NCI-H2107 treated with DMSO at 0.1 percent for 48 hours (cell line): ENCODE measurements at regions not wholly inside any gene's neighbourhood (a gene's known extent, or its start where the extent isn't known, plus 50 kb on each side); places are given as distances from the start of the nearest gene placed in this dataset.

Experiments used
- DNase-seq: peaks from one replicate; lab custom pipeline; 2025; ENCODE audit not compliant: unreplicated experiment; lab: John Stamatoyannopoulos, UW

DNA sequence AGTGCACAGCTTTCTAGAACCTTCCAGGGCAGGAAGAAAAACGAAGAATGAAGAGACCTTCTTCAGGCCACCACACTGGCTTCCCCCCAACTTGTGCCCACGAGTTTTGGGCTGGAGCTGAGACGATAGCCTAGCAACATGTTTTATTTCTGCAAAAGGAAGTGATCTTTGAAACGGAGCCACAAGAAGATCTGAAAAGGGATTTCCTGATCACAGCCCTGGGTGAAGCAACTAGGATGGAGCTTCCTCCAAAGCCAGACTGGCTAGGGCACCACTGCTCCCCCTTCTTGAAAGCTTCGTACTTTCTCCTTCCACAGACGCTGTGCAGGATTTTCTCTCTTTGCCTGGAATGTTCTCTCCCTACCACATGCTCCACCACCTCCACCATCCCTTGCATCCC lies 418.3 kb downstream of the MED13L start:
- no peak for DNase-seq

DNA sequence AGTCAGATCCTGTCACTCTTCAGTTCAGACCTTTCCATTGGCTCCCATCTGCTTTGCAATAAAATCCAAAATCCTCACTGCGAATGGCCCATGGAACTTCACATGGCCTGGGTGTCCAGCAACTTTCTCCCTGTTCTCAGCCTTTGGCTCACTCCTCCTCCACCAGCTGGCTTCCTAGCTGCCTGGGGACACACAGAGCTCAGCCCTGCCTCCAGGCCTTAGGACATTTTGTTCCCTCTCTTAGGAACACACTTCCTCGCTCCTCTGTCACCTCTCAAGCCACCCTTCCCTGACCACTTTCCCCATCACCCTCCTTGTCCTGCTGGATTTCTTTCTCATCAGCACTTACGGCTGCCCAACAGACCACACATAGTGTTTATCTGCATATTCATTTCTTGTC lies 419.6 kb downstream of the MED13L start:
- DNase-seq = no peak

DNA sequence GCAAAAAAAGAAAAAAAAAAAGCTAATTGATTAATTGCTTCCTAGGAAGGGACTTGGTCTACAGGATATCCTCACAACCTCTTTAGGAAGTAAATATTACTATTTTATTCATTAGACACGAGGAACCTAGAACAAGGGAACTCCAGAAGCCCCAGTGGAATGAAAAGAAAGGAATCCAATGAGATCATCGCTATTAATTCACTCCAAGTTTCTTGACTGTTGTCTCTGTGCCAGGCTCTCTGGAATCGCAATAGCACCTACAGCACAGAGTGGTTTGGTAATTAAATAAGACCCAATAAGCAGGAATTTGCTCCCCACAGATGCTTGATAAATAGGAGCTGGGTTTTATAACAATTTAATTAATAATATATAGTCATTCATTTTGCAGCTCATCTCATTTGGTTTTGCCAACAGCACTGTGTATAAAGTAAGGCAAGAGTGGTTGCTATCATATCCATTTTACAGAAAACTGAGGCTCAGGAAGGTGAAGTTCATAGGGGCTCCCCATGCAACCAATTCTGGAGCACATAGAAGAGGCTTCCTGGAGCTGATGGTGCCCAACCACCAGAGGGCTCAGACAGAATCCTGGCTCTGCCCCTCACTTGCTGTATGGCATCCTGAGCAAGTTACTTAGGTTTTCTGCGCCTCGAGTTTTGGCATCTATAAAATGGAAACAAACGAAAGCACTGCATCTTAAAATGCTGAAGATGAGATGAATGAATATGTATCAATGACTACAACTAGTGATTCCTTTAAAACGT lies 420.2 kb downstream of the MED13L start:
- DNase-seq = no peak

DNA sequence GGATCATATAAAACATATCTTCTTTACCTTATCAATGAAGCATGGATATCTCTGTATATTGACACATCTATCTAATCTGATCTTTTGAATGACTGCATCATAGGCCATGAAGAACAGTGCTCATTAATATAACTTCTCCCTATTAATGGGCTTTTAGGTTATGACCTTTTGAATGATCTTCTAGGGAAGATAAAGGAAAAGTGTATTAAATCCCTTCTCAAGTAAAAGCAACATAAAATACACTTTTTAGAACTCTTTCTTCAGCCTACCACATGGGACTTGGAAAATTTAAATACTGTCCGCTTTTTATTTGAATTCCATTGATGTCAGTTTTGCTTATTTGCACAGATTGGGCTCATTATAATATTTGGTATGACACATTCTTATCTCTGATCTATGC lies 425.4 kb downstream of the MED13L start:
- no peak for DNase-seq

DNA sequence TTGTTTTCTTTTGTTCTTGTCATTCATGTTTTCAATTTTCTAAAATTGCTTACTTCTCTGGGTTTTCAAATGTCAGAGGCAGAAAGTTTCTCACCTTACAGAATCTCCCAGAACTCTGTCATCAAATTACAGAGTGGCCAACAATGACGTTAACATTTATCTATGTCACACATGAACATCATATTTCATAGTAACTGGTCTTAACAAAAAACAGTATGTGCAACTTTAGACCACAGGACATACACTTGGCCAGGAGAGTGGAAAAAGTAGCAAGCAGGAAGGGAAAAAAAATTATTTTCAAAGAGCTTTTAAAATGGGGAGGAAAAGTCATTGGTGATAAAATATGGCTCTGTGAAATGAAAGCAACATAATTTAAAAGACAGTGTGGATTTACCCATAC lies 426.5 kb downstream of the MED13L start:
- no peak for DNase-seq

DNA sequence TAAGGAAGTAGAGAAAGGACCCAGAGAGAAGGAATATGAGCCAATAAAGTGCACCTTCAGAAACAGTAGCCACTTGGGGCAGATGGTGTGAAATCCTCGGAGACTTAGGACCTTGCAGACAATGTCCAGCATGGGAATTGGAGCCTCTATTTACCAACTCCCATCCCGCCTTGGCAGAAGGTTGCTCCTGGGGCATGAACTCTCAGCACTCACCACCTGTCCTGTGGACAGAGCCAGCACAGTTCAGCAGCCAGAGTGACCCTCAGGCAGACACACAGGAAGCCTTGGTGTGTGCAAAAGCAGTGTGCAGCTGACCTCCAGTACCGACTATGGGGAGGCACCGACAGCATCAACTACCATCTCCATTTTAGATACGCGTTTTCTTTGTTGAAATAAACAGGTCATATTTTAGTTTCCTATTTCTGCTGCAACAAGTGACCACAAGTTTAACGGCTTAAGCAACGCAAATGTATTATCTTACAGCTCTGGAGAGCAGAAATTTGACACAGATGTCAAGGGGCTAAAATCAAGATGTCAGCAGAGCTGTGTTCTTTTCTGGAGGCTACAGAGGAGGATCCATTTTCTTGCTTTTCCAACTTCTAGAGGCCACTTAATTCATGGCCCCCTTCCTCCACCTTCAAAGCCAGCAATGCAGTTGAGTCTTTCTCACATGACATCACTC lies 428.1 kb downstream of the MED13L start:
- DNase-seq = no peak

DNA sequence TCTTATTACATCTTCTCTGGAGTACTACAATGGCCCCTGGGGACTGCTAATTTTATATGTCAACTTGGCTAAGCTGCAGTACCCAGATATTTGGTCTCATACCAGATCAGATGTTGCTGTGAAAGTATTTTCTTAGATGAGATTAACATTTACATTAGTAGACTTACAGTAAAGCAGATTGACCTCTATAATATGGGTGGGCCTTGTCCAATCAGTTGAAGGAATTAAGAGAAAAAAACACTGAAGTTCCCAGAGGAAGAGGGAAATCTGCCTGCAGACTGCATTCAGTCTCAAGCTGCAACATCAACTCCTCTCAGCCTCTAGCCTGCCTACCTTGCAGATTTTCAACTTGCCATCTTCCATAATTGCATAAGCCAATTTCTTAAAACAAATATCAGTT lies 430.1 kb downstream of the MED13L start:
- no peak for DNase-seq

DNA sequence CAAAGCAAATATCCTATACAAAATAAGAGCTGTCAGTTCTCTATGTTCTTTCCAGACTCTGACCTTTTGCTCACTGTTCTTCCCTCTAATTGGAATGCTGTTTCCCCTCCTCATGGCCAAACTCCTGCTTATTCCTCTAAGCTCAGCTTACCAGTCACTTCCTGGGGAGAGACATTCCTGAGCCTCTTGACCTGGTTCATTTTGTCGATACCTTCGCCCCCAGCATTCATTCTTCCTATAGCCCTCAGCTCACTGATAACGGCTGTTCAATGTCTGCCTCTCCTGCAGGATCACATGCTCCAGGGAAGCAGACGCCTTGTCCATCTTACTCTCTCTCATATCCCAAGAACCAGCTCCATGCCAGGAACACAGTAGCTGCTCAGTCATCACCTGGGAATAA lies 431.0 kb downstream of the MED13L start:
- no peak for DNase-seq

DNA sequence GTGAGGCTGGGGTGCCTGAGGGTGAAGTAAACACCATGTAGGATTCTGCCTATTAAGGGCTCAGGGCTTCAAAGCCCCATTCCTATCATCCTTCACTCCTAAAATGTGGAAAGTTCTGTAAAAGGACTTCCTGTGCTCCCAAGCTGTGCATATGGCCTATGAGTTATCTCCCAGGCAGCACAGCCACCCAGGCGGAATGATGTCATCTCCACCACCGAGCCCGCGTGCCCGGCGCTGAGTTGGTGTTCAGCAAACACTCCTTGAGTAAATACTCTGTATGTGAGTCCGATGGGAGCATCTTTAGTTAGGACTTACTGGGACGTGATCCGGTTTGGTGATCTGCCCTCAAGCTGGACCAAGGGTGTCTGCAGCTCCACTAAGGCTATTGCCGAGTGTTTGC lies 437.3 kb downstream of the MED13L start:
- DNase-seq = no peak

DNA sequence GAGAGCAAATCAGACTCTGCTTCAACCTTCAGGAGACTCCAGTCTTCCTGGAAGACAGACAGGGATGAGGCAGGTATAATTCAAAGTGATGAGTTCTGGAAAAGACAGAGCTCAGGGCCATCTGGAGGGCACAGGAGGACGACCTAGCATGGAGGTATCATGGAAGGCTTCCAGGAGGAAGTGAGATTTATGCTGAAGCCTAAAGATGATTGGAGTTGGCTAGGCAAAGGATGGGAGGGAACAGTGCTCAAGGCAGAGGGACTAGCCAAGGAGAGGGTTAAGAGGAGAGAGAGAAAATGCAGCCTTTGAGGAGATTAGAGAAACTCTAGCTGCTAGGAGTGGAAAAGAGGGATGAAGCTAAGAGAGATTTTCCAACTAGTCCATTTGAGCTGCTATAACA lies 438.5 kb downstream of the MED13L start:
- no peak for DNase-seq

DNA sequence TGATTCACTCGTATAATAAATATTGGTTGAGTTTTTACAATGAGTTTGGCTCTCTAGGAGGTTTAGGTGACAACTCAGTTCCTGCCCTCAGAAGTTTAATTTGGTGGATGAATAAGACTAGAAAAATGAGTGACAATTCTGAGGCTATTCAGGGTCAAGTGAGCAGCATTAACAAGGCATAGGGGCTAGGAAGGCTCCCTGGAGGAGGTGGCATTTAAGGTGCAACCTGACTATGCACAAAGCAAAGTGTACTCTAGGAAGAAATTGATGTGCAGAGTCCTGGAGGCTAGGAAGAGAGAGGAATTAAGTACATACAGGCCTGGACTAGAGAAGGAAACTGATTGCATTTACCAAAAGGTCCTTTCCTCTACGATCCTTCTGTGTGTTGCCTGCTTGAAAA lies 440.3 kb downstream of the MED13L start:
- DNase-seq = no peak

DNA sequence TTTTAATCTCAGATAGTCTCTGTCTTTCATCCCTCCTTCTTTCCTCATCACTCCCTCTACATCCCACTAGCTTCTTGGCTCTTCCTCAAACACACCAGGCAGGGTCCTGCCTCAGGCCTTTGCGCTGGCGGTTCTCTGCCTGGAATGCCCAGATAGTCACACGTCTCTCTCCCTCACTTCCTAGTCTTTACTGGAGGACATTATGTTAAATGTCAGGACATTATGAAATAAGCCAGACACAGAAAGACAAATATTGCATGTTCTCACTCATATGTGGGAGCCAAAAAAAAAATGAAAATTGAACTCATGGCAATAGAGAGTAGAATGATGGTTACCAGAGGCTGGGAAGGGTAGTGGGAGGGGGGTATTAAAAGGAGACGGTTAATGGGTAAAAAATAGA lies 442.0 kb downstream of the MED13L start:
- no peak for DNase-seq

DNA sequence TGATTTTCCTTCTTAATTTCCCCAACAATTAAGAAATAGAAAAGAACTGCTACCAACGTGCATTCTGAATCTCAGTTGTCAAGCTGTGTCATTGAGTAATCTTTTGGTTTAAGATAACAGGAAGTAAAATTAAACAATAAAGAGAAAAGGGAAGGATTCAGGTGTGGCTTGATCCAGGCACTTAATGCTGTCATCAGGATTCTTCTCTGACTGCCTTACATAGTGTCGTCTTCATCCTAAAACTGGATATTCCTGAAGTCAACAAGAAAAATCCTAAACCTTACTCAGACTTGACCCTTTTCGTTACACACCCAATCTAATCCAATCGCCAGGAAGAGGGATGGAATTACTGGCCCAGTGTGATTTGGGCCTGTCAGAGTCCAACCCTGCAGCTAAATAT lies 443.8 kb downstream of the MED13L start:
- no peak for DNase-seq

DNA sequence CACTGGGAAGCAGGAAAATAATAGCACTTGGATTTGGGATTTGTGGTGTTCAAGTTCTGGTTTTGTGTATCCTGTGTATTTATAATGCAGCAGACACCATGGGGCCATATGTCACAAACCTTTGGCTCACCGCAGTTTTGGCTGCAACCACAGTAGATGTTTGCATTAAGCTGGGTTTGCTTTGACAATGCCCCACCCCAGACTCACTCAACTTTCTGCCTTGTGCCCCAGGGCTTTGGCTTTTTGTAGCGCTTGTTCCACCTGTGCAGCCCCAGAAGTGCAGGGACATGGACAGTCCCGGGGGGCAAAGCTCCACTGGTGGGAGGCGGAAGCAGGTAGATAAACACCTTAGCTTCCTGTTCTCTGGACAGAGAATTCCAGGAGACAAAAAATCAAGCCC lies 446.9 kb downstream of the MED13L start:
- DNase-seq = no peak

DNA sequence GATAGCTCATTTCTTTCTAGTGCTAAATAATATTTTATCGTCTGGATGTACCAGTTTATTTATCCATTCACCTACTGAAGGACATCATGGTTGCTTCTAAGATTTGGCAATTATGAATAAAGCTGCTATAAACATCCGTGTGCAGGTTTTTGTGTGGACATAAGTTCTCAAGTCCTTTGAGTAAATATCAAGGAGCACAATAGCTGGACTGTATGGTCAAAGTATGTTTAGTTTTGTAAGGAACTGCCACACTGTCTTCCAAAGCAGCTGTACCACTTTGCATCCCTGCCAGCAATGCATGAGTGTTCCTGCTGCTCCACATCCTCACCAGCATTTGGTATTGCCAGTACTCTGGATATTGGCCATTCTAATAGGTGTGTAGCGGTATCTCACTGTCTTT lies 447.4 kb downstream of the MED13L start:
- DNase-seq = no peak

DNA sequence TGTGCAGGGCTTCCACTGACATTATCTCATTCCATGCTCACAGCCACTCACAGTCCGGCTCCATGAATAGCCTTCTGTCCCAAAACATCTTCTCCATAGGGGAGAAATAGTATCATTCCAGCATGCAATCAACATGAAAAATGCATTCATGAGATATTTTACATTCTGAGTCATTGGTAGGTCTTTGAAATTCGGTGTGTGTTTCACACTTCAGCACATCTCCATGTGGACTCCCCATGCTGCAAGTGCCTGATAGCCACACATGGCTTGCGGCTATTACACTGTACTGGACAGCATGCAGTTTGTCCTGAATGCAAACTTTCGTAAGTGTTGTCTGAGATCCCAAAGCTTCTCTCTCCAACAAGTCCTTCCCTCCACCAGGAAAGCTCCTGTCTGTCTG lies 449.3 kb downstream of the MED13L start:
- DNase-seq = no peak

DNA sequence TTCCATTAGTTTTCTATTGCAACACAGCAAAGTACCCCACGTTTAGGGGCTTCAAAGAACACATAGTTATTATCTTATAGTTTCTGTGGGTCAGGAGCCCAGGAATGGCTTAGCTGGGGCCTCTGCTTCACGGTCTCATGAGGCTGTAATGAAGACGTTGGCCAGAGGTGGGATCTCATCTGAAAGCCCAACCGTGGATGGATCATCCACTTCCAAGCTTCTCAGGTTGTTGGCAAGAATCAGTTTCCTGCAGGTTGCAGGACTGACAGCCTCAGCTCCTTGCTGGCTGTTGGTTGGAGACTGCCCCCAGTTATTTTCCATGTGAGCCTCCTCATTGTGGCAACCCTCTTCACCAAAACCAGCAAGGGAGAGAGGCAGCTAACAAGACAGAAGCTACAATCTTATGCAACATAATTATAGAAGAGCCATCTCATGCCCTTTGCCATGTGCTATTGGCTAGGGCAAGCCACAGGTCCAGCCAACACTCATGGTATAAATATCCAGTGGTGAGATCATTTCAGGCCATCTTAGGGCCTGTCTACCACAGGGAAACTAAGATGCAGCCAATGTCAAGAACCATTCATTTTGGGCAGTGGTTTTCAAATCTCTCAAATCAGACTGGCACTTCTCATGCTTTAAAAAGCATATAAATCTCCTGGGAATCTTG lies 452.4 kb downstream of the MED13L start:
- DNase-seq = no peak

DNA sequence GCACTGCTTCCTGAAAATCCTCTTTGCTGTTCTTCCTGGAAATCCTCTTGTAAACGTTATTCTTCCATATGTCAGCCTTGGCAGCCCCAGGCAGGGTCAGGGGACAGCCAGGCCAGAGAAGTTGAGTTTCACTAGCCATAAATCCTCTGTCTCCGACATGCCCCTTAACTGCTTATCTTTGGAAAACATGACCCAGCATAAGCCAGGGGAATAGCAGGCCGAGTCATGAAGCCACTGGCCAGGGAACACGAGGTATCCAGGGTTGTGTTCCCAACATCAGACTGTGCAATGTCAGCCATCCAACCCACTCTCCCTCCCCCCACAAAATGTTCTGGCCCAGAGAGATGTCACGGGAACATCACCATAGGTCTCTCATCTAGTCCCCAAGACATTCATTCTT lies 453.9 kb downstream of the MED13L start:
- DNase-seq = no peak

DNA sequence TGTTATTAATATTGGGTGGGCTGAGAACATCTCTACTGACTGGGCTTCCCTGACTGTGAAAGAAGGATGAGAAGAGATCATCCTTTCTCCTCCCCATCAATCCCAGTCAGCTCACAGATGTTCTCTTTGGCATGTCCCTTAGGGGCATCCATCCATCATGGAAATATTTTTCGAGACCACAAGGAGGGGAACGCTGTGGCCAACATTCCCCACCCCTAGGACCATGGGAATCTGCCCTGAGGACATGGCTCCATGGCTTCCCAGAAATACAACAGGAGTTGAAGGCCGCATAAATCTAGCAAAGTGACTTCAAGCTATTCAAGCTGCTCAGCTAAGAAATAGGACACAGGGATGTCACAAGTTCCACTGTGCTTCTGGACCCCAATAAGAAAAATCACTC lies 456.8 kb downstream of the MED13L start:
- no peak for DNase-seq

DNA sequence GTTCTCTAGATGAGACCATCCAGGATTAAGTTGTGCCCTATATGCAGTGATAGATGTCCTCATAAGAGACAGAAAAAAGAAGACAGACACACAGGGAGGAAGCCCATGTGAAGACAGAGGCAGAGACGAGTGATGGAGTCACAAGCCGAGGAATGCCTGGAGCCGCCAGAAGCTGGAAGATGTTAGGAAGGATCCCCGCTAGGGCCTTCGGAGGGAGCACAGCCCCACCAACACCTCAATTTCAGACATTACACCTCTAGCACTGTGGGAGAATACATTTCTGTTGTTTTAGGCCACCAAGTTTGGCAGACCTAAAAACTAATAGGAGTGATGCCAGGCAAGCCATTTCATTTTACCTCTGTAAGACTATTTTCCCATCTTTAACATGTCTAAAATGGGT lies 458.5 kb downstream of the MED13L start:
- DNase-seq = no peak

DNA sequence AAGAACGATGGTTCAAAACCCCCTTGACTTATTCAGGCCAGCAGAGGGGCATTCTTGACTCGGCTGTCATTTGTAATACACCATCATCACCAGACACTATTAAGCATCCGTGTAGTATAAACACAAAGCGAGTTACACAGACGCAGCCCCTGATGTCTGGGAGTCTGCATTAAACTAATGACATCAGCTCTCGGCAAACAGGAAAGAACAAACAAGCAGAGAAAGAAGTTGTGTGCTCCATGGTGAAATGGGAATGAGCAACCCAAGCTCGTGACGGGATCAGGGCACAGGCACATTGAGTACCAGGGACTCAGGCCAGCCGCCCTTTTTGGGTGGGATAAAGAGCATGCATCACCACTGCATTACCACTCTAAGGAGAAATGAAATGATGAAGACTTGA lies 460.1 kb downstream of the MED13L start:
- DNase-seq = no peak

DNA sequence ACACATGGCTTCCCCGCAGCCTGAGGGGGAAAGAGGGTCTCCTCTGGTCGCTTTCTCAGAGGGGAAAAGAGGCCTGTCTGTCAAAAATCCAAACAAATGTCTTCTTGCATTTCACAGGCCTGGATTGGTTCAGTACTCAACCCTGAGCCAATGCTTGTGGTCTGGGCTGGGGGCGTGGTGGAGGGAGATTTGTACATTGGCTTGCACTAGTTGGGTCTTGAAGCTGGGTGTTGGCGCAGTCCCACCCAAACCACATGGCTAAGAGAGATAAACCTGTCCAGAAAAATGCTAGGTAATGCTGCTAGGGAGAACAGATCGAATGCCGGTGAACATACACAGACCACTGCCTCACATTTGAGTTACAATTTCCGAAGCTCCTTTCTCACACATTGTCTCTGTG lies 461.6 kb downstream of the MED13L start:
- DNase-seq = no peak
